ENCODE measurements at regions not wholly inside any gene's neighbourhood (a gene's known extent, or its start where the extent isn't known, plus 50 kb on each side); places are given as distances from the start of the nearest gene placed in this dataset.
A peak's percentile ranks its signal among the peaks of the same experiment; 100 is the strongest.

DNA sequence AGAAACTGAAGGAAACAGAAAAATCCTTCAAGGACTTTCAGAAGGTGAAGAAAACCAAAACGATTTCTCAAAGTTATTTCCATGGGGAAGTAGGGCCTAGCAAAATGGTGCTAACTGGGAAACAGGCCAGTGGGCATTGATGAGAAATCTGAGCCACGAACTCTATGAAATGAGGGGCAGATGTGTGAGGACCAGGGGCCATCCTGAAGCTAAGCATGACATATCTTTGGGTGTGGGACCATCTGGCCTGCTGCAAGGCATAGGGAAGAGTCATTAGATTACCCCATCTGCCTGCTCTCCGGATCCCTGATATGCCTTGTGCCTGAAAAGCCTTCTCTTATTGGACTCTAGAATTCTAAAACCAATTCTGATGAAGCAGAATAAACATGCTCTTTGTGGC is 143.8 kb downstream of the PALM2AKAP2 start:
- no peak overlapping the region for H3K9ac ChIP-seq

DNA sequence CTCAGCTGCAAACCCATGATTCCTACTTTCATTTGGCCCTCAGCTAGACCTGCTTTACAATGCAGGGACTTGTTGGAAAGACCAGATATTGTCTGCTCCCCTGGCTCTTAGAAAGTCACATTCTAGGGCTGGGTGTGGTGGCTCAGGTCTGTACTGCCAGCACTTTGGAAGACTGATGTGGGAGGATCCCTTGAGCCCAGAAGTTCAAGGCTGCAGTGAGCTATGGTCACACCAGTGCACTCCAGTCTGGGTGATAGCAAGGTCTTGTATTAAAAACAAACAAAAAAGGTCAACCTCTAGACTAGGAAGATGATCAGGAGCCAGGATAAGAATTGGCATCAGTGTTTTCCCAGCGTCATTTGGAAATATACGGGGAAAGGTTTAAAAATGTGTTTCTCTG is 145.8 kb downstream of the PALM2AKAP2 start:
- no peak overlapping the region for H3K9ac ChIP-seq
- no peaks in the 10 kb centered on the region for H3K27me3 ChIP-seq (ENCODE audit: control insufficient read depth, insufficient read depth, low read length)
- H3K4me3 ChIP-seq (ENCODE audit: low read depth, low read length) = no peak overlapping the region
- no peaks in the 10 kb centered on the region for H3K36me3 ChIP-seq (ENCODE audit: control insufficient read depth, insufficient read depth, low read length)
- no peaks in the 10 kb centered on the region for H3K9me3 ChIP-seq (ENCODE audit: control insufficient read depth, low read length)
- H3K79me2 ChIP-seq = no peaks in the 10 kb centered on the region
- H2AFZ ChIP-seq = no peak overlapping the region
- H3K4me1 ChIP-seq = no peaks in the 10 kb centered on the region
- H3K27ac ChIP-seq = no peak overlapping the region
- TF ChIP-seq, protein P1, sequence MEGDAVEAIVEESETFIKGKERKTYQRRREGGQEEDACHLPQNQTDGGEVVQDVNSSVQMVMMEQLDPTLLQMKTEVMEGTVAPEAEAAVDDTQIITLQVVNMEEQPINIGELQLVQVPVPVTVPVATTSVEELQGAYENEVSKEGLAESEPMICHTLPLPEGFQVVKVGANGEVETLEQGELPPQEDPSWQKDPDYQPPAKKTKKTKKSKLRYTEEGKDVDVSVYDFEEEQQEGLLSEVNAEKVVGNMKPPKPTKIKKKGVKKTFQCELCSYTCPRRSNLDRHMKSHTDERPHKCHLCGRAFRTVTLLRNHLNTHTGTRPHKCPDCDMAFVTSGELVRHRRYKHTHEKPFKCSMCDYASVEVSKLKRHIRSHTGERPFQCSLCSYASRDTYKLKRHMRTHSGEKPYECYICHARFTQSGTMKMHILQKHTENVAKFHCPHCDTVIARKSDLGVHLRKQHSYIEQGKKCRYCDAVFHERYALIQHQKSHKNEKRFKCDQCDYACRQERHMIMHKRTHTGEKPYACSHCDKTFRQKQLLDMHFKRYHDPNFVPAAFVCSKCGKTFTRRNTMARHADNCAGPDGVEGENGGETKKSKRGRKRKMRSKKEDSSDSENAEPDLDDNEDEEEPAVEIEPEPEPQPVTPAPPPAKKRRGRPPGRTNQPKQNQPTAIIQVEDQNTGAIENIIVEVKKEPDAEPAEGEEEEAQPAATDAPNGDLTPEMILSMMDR (IDR thresholded peaks at IDR 0.05) = no peak
- H3K4me2 ChIP-seq (ENCODE audit: low read length) = no peak overlapping the region

More for the DNA sequence above, 143.8 kb downstream of the PALM2AKAP2 start:
- Histone ChIP-seq H3K27ac (no peak overlapping the region), H2AFZ (peak overlapping the region; percentile 42), H3K36me3 (ENCODE audit: control insufficient read depth, insufficient read depth, low read length) (no peaks in the 10 kb centered on the region), H3K4me1 (no peaks in the 10 kb centered on the region), H3K4me3 (ENCODE audit: low read depth, low read length) (no peak overlapping the region), H3K4me2 (ENCODE audit: low read length) (no peak overlapping the region), H3K27me3 (ENCODE audit: control insufficient read depth, insufficient read depth, low read length) (no peaks in the 10 kb centered on the region), H3K9me3 (ENCODE audit: control insufficient read depth, low read length) (no peaks in the 10 kb centered on the region), H3K79me2 (no peaks in the 10 kb centered on the region)
- TF ChIP-seq, protein P1 (IDR thresholded peaks at IDR 0.05) = no peak

DNA sequence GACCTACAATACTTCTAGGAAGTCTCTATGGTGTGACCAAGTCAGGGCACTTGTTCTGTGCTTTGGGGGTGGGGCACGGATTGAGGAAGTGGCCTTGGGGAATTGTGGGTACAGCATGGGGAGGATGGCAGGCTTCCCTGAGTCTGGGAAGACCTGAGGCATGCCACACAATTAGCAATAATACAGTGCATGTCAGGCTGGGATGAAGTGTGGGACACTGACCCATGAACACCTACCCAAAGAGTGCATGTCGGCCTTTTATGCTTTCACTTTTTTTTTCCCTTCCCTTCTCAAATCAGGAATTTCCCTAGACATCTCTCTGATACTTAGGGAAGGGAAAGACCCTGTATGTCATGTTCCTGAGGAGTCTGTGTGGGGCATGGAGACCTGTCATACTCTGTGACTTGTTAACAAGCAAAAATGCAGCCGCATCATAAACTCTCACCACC is 146.4 kb downstream of the PALM2AKAP2 start:
- H3K36me3 ChIP-seq (ENCODE audit: control insufficient read depth, insufficient read depth, low read length) = no peaks in the 10 kb centered on the region
- no peaks in the 10 kb centered on the region for H3K27me3 ChIP-seq (ENCODE audit: control insufficient read depth, insufficient read depth, low read length)
- no peaks in the 10 kb centered on the region for H3K9me3 ChIP-seq (ENCODE audit: control insufficient read depth, low read length)

DNA sequence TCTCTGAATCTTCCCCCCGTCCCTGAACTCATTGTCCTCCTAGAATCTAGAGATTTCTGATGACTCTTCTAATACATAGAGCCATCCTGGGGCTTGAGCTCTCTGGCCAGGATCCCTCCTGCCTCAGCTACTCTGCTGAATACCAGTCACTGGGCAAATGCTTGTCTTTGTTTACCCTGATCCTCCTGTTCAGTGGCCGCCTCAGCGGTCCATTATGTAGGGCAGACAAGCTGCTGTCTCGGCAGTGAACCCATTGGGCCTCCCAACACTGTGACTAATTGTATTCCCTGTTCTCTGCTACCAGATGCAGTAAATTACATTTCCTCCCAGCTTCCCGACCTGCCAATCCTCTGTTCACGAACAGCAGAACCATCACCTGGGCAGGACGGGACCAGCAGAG is 151.6 kb downstream of the PALM2AKAP2 start:
- no peaks in the 10 kb centered on the region for H3K27me3 ChIP-seq (ENCODE audit: control insufficient read depth, insufficient read depth, low read length)
- no peak overlapping the region for H3K27ac ChIP-seq
- no peaks in the 10 kb centered on the region for H3K9me3 ChIP-seq (ENCODE audit: control insufficient read depth, low read length)
- no peak overlapping the region for H2AFZ ChIP-seq
- H3K4me3 ChIP-seq (ENCODE audit: low read depth, low read length) = no peak overlapping the region
- no peaks in the 10 kb centered on the region for H3K4me1 ChIP-seq
- no peak overlapping the region for H3K4me2 ChIP-seq (ENCODE audit: low read length)
- H3K79me2 ChIP-seq = no peaks in the 10 kb centered on the region
- H3K36me3 ChIP-seq (ENCODE audit: control insufficient read depth, insufficient read depth, low read length) = no peaks in the 10 kb centered on the region
- H3K9ac ChIP-seq = no peak overlapping the region
- TF ChIP-seq, protein P1 (IDR thresholded peaks at IDR 0.05) = no peak

More for the DNA sequence above, 146.4 kb downstream of the PALM2AKAP2 start:
- Histone ChIP-seq H3K79me2 (no peaks in the 10 kb centered on the region), H3K9ac (no peak overlapping the region), H3K4me2 (ENCODE audit: low read length) (no peak overlapping the region), H3K4me3 (ENCODE audit: low read depth, low read length) (no peak overlapping the region), H3K27ac (no peak overlapping the region), H2AFZ (no peak overlapping the region), H3K4me1 (no peaks in the 10 kb centered on the region)
- TF ChIP-seq, protein P1 (IDR thresholded peaks at IDR 0.05) = no peak

DNA sequence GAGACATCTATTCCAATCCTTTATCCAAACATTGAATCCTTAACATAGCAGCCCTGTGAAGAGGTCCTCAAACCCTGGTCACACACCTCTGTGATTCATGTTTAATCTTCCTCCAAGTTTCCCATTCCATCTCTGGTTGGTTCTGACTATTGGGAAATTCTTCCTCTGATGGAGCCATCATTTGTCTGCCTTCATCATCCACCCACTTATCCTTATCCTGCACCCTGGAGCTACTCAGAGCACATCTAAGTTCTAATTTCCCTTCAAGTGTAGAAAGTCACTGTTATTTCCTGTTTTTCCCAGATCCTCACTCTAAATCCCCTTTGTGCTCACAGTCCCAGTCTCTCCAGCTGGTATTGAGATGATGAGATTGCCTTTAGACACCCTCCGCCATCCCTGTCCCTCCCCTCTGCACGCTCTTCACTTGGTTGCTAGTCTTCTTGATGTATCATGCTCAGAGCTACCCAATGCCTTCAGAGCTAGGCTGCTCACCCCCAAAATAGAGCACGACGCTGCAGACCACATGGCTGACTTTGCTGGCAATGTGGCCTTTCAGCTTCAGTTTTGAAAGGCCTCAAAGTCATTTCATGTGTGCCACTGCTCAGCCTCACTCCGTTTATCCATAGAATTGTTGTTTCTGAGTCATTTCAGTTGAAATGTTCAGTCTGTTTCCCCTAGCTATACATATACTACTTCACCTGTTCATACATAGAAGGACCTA is 154.3 kb downstream of the PALM2AKAP2 start:
- TF ChIP-seq, protein P1 (IDR thresholded peaks at IDR 0.05) = no peak
- Histone ChIP-seq H3K9ac (no peak overlapping the region), H3K9me3 (ENCODE audit: control insufficient read depth, low read length) (no peaks in the 10 kb centered on the region), H3K4me1 (no peaks in the 10 kb centered on the region), H3K4me3 (ENCODE audit: low read depth, low read length) (no peak overlapping the region), H3K4me2 (ENCODE audit: low read length) (no peak overlapping the region), H3K79me2 (no peaks in the 10 kb centered on the region), H3K27ac (no peak overlapping the region), H3K27me3 (ENCODE audit: control insufficient read depth, insufficient read depth, low read length) (no peaks in the 10 kb centered on the region), H2AFZ (no peak overlapping the region), H3K36me3 (ENCODE audit: control insufficient read depth, insufficient read depth, low read length) (no peaks in the 10 kb centered on the region)

All from parathyroid adenoma (tissue), 2 donors.